ENCODE measurements at regions not wholly inside any gene's neighbourhood (a gene's known extent, or its start where the extent isn't known, plus 50 kb on each side); places are given as distances from the start of the nearest gene placed in this dataset.

DNA sequence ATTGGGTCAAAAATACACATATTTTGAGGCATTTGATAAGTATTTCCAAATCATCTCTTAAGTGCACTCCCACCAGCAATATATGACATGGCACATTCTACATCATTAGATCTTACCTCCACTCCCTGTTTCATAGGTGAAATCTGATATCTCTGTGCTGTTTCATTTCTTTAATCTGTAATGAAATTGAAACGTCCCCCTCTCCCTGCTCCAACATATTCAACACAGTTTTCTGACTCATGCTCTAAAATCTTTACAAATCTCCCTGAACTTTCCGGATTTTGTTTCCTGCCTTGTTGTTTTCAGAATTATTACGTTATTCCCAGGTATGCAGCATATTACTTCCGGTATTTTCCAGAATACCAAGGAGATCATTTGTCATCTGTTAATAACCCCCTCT, 66.1 kb upstream of the AKT3 start:
- DNase-seq (ENCODE audit: low read depth in 2 of 2), result no peak

DNA sequence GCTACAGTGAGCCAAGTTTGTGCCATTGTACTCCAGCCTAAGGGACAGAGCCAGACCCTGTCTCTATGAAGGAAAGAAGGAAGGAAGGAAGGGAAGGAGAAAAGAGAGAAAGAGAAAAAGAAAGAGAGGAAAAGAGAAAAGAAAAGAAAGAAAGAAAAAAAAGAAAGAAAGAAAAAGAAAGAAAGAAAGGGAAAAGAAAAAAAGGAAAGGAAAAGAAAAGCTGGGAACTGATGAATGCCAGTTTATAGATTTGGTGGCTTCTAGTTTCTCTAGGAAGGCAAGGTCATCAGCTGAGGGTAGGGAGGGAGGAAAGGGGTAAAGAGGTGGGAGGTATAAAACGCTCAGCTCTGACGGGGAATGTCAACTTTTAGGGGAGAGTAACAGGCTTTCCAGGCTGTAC, 62.3 kb upstream of the AKT3 start:
- no peak for DNase-seq (ENCODE audit: low read depth in 2 of 2)

DNA sequence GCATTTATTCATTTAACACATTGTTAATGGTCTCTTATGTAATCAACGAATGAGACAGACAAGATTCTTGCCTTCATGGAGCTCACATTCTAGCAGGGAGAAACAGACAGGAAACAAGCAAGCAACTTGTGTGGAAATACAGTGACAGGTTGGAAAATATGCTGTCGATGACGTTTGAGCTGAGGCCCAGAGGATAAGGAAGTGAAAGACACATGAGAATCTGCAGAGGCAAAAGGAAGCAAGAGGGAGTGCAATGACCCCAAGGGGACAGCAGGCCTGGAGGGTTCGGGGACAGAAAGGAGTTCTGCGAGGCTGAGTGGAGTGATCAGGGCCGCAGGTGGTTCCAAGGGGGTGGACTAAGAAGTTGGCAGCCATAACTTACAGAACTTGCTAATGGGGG, 60.6 kb upstream of the AKT3 start:
- DNase-seq (ENCODE audit: low read depth in 2 of 2), result no peak

DNA sequence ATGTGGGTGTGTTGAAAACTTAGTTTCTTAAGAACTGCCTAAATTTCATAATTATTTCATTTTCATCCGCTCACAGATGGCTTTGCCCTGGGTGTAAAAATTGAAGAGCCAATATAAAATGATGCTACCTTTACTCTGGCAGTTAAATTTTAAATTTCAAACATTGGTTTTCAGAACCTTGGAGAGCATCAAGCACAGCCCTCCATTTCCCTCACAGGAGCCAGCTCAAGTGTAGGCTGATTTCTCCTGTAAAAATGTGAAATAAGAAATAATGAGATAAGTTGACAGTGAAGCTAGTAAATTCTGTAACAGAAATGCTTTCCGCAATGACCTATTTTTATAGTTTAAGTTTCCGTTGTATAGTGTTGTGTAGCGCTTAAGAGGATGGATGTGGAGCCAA, 53.9 kb upstream of the AKT3 start:
- DNase-seq (ENCODE audit: low read depth in 2 of 2), result no peak

DNA sequence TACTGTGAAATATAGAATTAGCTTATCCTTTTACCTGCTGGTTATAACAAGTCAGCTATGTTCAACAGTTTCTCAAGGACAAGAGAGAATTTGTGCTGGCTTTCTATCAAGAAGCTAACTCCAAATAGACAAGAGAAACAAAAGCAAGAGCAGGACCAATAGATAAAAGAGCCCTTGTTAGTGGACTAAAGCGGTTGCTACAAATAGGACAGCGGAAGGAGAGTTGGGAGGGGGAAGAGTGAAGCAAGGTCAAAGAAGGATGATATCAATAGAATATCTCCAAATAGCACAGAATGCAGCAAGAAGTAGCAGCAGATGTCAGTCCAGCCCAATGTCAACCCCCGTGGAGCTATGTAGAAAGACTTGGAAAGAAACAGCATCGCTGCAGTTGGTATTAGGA, 53.0 kb upstream of the AKT3 start:
- no peak for DNase-seq (ENCODE audit: low read depth in 2 of 2)

DNA sequence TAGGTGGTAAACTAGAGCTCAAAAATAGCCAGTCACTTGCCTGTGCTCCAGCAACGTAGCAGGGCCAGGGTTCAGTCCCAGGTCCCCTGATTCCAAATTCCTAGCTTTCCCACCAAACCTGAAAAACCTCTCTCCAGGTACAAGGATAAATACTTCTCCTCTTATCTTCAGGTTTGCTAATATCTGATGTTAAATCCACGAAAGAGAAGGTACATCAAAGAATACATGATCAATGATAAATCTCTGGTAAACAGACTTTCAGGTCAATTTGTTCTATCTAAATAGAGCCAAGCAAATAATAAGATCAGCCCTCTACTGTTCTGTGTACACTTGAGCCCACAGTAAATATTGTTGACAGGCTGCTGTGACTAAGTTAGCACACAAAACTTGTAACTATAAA, 52.1 kb upstream of the AKT3 start:
- no peak for DNase-seq (ENCODE audit: low read depth in 2 of 2)
